ENCODE measurements at regions not wholly inside any gene's neighbourhood (a gene's known extent, or its start where the extent isn't known, plus 50 kb on each side); places are given as distances from the start of the nearest gene placed in this dataset.
"Not testable (repeated sequence)": the region's sequence is repeated elsewhere in the genome, so short reads cannot be mapped to it uniquely, and the experiment has no call there.

DNA sequence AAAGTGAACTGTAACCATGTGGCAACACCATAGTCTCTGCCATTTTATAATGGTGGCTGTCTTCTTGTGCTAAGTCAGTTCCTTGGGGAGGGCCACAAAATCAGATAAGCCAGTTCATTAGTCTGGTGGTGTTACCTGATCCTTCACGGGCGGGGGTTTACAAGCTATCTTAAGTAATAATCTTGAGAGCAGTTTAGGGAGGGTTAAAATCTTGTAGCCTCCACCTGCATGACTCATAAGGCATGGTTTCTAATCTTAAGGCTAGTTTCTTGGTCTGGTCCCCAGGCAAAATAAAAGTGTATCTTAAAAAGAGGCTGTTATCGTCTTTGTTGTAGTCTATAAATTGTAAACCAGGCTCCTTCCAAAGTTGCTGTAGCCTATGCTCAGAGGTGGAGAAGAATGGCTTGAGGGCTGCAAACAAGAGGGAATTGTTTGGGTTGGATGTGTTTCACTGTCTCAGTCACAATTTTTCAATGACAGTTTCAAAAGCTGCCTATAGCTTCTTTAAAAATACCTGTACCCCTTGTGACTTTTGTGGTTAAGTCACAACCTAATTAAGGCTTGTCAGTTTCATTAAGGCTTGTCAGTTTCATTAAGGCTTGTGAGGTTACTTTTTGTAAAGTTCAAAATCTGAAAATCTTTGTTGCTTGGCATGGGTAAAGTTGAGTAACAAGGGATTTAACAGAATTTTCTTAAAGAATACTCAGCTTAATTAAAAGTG, 135.7 kb downstream of the RPS4Y2 start:
- no peak for DNase-seq (ENCODE audit: low spot score)

GRCh38 chrY:20925350-20926091, 169.6 kb downstream of the RPS4Y2 start:
- DNase-seq (ENCODE audit: low spot score), result not testable (repeated sequence)

- DNase-seq (ENCODE audit: low spot score), result no peak
Observed at GRCh38 chrY:20929691-20930342, 173.9 kb downstream of the RPS4Y2 start.

DNA sequence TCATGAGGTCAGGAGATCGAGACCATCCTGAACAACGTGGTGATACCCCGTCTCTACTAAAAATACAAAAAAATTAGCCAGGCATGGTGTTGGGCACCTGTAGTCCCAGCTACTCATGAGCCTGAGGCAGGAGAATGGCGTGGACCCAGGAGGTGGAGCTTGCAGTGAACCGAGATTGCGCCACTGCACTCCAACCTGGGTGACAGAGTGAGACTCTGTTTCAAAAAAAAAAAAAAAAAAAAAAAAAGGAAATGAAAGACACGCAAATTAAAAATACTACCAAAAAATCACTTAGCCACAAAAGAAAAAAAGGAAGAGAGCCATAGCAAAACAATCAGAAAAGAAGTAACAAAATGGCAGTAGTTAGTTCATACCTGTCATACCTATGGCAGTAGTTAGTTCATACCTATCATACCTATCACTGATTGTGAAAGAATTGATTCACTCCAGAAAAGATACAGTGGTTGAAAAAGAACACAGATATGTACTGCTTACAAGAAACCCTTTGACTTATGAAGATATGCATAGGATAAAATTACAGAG, 180.9 kb downstream of the RPS4Y2 start:
- DNase-seq (ENCODE audit: low spot score), result not testable (repeated sequence)

GRCh38 chrY:20961512-20961911, 205.6 kb downstream of the RPS4Y2 start:
- no peak for DNase-seq (ENCODE audit: low spot score)

DNA sequence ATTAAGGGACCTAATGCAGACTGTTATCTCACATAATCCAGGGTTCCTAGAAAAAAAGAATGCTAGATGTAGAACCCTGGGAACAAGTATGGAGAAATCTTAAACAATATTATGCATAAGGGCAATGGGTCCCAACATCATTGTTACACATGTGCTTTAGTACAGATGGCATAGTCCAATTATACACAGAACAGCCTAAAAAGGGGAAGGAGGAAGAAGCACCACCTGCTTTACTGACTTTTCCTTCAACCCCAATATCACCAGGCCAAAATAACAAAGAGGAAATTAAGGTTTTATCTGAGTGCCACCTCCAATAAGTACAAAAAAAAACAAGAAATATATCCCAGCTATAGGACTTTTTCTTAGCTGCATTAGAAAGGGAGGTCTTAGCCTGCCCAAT, 211.9 kb downstream of the RPS4Y2 start:
- DNase-seq (ENCODE audit: low spot score), result no peak

DNA sequence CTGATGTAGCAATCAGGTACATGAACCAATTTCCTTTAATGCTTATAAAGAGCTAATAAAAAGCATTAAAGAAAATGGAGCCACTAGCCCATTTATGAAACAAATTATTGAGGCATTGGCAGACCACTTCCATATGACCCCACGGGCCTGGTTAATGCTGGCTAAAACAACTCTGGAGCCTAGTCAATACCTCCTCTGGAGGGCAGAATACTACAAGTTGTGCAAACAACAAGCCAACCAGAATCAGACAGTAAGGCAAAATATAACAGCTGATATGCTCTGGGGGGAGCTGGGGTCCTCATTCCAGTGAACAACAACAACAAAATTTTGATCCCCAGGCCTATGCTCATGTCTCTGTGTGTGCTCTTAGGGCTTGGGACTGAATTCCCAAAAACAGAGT, 212.3 kb downstream of the RPS4Y2 start:
- no peak for DNase-seq (ENCODE audit: low spot score)

- no peak for DNase-seq (ENCODE audit: low spot score)
Observed at GRCh38 chrY:20971371-20971770, 215.5 kb downstream of the RPS4Y2 start.

DNA sequence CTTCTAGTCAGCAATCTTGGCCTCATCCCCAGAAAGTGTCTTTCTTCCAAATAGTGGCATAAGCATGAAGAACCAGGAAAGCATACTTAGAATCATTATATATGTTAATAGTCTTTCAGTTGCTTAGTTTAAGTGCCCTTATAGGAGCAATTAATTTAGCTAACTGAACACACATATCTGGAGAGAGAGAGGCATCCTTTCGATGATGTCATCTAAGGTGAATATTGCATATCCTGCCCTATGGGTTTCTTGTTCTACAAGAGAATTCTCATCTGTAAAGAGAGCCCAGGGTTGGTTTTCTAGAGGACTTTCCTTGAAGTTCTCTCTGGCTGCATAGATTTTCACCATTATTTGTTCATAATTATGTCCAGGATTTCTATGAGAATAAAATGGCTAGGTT, 230.1 kb downstream of the RPS4Y2 start:
- no peak for DNase-seq (ENCODE audit: low spot score)

DNA sequence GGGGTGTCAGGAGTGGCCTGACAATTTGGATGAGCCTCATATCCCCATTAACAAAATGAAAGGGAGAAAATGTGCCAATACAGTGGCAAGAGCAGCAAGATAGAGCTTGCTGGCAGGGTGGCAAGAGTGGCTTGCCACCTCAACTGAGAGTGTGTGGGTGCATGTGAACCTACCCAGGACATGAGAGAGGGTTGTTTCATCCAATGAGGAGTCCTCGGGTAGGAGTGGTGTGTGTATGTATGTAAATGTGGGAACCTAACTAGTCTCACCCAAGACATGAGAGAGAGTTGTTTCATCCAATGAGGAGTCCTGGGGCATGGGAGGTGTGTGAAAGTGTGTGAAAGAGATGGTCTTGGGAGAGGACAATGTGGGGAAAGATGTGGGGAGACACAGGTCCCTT, 234.2 kb downstream of the RPS4Y2 start:
- no peak for DNase-seq (ENCODE audit: low spot score)

- DNase-seq (ENCODE audit: low spot score), result no peak
Observed at GRCh38 chrY:20990869-20991548, 235.1 kb downstream of the RPS4Y2 start.

GRCh38 chrY:20997355-20997754, 241.4 kb downstream of the RPS4Y2 start:
- DNase-seq (ENCODE audit: low spot score), result no peak

- DNase-seq (ENCODE audit: low spot score), result no peak
Observed at GRCh38 chrY:20998016-20998415, 242.1 kb downstream of the RPS4Y2 start.

GRCh38 chrY:20998483-20998882, 242.6 kb downstream of the RPS4Y2 start:
- no peak for DNase-seq (ENCODE audit: low spot score)

- DNase-seq (ENCODE audit: low spot score), result no peak
Observed at GRCh38 chrY:21001102-21001501, 245.2 kb downstream of the RPS4Y2 start.

DNA sequence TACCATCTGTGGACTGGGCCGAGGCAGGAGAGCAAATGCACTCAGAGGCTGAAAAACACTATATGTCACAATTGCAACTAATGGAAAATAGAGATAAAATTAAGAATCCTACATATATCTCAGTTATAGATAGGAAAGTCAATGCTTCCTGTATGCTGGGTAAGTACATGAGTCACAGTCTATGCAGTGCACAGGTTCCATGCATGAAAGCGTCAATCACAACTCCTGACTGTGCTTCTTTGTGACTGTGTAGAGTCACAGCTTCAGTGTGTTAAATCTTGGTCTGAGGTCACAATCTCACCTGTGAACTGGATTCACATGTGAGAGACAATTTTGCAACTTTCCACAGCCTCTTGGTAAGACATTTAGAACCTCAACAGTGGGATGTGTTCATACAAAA, 247.2 kb downstream of the RPS4Y2 start:
- DNase-seq (ENCODE audit: low spot score), result no peak

DNA sequence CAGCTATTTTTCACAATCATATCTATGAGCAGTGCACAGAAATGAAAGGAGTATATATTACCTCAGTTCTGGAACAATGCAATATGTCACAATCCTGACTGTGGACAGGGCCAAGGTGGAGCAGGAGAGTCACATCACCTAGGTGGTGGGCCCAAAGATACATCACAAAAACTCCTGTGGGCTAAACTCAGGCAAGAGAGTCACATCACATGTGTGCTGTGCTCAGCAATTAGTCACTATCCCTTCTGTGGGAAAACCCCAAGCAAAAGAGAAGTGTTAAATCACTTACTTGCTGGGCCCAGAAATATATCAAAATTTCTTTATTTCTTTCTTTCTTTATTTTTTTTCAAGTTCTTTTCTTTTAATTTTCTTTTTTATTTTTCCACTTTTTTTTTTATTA, 249.6 kb downstream of the RPS4Y2 start:
- no peak for DNase-seq (ENCODE audit: low spot score)

DNA sequence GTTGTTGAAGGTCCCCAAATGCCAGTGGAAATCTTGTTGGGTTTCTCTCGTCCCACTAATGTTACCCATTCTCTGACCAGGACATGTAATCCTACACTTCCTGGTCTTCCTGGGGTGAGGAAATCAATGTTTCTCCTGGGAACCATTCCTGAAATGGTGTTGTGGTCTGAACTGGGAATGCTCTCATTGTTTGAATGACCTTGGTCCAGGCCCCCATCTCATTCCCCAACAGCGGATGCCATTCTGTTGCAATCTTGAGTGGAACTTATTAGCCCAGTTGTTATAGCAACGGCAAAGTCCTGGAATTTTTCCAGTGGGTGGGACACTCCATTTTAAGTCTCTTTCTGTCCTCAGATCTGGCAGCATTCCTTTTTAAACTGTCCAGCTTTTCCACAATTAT, 265.9 kb downstream of the RPS4Y2 start:
- no peak for DNase-seq (ENCODE audit: low spot score)

DNA sequence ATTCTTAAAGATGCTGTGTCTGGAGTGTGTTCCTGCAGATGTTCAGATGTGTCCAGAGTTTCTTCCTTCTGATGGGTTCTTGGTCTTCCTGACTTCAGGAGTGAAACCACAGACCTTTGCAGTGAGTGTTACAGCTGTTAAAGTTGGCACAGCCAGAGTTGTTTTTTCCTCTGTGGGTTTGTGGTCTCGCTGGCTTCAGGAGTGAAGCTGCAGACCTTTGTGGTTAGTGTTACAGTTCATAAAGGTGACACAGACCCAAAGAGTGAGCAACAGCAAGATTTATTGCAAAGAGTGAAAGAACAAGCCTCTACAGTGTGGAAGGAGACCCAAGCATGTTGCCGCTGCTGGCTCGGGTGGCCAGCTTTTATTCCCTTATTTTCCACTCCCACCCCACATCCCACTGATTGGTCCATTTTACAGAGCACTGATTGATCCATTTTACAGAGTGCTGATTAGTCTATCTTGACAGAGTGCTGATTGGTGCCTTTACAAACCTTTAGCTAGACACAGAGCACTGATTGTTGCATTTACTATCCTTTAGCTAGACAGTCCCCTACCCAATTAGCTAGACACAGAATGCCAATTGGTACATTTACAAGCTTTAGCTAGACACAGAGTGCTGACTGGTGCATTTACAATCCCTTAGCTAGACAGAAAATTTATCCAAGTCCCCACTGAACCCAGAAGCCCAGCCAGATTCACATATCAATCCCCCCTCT, 266.6 kb downstream of the RPS4Y2 start:
- no peak for DNase-seq (ENCODE audit: low spot score)

DNA sequence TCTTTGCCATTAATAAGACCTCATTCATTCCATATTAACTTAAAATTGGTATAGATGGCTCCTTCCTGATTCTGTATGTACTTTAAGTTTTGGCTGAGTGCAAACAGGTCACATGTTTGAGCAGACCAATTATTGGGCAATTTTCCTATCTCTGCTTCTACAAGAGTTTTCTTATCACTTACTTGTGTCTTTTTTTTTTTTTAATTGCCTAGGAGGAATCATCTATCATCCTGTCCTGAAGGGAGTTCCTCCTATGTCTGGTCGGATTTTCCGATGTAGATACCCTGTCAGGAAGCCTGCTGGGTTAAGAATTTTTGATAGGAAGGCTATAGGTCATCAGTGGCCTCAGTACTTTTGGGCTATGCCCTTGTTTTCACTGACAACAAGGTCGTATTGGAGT, 268.0 kb downstream of the RPS4Y2 start:
- no peak for DNase-seq (ENCODE audit: low spot score)

- DNase-seq (ENCODE audit: low spot score), result no peak
Observed at GRCh38 chrY:21028506-21028905, 272.6 kb downstream of the RPS4Y2 start.

- no peak for DNase-seq (ENCODE audit: low spot score)
Observed at GRCh38 chrY:21033363-21033762, 277.5 kb downstream of the RPS4Y2 start.
